ENCODE measurements at regions not wholly inside any gene's neighbourhood (a gene's known extent, or its start where the extent isn't known, plus 50 kb on each side); places are given as distances from the start of the nearest gene placed in this dataset.

DNA sequence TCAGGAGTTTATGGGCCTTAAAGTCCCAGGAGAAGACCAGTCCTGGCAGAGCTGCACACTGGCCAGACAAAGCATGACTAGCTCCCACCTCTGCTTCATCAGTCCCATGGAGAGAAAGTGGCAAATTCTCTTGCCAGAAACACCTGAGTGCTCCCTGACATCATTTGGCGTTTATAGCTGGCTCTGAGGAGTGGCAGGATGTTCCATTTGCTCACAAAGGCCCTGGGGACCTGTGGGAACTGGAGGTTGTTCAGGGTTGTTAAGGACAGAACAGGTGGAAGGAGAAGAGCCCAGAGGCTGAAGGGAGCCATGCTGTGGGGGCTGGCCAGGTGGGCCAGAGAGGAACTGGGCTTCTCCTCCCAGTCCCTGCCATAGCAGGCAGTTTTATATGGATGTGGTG lies 56.1 kb downstream of the RPL37A start:
- TF ChIP-seq POLR2A (IDR thresholded peaks at IDR 0.05) (no peak), POLR2AphosphoS5 (IDR thresholded peaks at IDR 0.05) (no peak)

All from suprapubic skin (tissue), 4 donors.